NCI-H2171 (cell line): ENCODE measurements at regions not wholly inside any gene's neighbourhood (a gene's known extent, or its start where the extent isn't known, plus 50 kb on each side); places are given as distances from the start of the nearest gene placed in this dataset.
A peak's percentile ranks its signal among the peaks of the same experiment; 100 is the strongest.

Experiments
- DNase-seq: peaks from one replicate; lab custom pipeline; 2025; lab: John Stamatoyannopoulos, UW

DNA sequence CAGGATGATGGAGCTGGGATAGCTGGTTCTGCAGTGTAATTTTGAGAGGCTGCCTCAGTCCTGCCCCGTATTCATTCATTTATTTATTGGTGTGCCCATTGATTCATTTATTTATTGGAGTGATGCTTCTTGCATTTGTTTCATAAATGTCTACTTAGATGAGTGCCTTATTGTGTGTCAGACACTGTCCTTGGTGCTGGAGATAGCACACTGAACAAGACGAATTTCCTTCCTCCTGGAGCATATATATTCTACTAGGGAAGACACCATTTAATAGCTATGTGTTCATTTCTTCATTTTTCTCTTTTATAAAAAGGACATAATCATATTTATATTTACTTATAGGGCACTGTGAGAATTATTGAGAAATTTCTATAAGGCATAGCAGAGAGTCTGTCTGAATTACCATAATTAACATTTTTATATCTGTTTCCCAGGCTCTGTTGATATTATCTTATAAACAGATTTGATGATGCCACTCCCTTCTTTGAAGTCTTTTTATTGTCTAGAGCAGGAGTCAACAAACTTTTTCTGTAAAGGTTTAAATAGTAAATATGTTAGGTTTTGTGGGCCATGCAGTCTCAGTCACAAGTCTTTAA lies 433.9 kb upstream of the ZNF608 start:
- DNase-seq, result no peak

GRCh38 chr5:125181159-125181558 lies 434.7 kb upstream of the ZNF608 start:
- no peak for DNase-seq

- no peak for DNase-seq
These were observed 435.5 kb upstream of the ZNF608 start for GRCh38 chr5:125181955-125182354.

GRCh38 chr5:125185740-125186139 lies 439.3 kb upstream of the ZNF608 start:
- DNase-seq, result no peak

- peak; percentile 46 for DNase-seq
These were observed 440.5 kb upstream of the ZNF608 start for GRCh38 chr5:125186911-125187375.

GRCh38 chr5:125189531-125189941 lies 443.1 kb upstream of the ZNF608 start:
- no peak for DNase-seq

GRCh38 chr5:125190232-125191087 lies 444.0 kb upstream of the ZNF608 start:
- DNase-seq, result no peak

DNA sequence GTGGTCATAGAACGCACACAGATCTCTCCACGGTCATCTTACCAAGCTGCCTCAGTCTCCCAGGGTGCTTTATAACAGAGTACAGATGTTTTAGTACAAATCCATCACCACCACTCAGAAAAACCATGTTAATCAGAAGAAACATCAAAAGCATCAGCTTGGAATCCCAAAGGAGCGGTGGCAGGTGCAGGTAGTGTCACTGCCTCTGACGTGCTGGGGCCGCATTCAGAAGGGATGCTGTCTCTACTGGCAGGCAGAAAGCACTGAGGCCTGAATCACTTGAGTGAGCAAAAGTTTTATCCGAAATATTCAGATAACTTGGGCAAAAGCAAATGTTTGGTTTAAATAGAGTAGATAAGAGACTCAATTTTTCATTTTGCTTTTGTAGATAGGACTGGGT lies 448.4 kb upstream of the ZNF608 start:
- DNase-seq, result no peak

GRCh38 chr5:125196481-125197111 lies 450.2 kb upstream of the ZNF608 start:
- DNase-seq, result no peak

DNA sequence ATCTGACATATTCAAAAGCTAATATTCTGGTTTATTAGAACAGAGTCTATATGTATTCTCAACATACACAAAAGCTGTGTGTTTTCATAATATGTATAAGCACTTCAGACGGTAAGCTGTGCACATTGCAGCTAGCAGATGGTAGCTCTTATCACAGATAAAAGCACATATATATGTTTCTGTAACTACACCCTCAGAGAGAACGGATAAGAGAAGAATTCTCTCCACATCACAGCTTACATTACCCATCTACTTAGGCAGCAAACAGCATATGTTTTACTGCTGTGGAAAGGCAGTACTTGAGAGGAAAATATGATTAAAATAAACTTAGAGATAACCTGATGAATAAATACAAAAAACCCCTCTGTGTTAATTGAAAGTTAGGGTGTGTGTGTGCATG lies 450.9 kb upstream of the ZNF608 start:
- DNase-seq, result no peak

DNA sequence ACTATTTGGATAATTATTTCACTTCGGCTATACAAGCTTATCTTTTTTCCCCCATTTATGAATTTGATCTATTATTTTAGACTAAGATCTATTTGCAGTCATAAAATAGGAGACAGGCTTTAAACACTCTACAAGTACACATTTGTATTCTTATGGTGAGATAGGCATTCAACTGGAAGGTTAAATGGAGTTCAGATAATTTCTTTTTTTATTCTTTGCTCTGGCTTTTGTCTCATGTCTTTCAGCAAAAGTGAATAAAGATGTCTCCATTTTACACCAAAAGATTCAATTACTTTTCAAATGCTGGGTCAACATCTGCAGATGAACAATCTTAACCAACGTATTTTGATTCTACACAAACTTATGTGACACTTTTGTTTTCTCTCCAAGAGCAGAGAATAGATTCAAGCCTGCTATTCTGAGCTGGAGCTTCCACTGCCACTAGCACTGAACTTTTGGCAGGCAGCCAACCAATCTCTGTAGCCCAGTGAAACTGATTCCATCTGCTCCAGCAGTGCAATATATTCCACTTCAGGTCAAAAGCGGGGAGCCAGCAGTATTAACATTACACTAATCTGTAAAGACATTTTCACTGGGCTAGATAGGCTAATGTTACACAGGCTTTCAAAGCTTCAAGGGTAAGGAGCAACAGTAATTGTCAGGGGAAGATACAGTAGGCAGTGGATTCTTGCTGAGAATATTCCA lies 452.0 kb upstream of the ZNF608 start:
- DNase-seq, result peak; percentile 80

DNA sequence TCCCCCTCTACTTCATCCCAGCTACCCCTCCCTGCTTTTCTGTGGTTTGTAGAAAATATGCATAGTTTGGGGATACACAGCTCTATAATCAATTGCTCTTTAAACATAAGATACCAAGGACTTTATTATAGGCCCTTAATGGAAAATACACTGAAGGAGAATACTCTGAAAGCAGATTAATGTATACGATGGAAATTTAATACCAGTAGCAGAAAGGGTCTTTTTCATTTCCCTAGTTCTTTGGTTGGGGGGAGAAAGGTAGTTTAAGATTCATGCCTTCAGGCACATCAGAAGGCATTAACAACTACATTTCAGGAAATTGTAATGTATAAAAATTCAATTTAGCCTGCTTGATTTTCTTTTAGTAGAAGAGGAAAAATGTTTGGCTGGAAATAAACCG lies 452.9 kb upstream of the ZNF608 start:
- DNase-seq, result no peak

GRCh38 chr5:125199968-125200865 lies 453.8 kb upstream of the ZNF608 start:
- DNase-seq, result peak; percentile 18

GRCh38 chr5:125200866-125201373 lies 454.5 kb upstream of the ZNF608 start:
- no peak for DNase-seq

DNA sequence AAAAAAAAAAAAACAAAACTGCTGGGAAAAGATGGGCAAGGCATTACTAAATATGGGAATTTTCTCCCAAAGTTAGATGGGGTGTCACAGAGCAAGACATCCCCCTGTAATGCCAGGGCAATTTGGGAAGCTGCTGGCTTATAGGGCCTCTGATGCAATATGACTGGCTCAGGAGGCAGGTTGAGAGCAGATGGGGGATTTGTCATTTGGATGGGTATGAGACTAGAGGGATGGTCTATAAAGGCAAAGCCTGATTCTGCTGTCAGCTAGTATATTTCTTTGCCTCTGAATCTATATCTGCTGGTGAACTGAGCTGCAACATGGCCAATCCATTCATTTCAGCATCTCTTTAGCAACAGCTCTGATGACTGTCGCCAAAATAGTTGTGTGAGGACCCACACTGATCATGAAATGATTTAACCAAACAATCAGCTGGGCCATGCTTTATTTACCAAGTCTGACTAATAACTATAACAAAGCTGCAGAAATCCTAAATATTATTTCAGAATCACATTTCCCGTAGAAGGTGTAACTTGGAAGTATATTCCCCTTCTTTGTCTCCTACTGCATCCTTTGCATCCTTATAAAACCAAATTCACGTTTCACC lies 455.1 kb upstream of the ZNF608 start:
- peak; percentile 3 for DNase-seq

GRCh38 chr5:125202353-125202752 lies 455.9 kb upstream of the ZNF608 start:
- no peak for DNase-seq

- no peak for DNase-seq
These were observed 456.5 kb upstream of the ZNF608 start for GRCh38 chr5:125202871-125203438.

GRCh38 chr5:125203912-125204311 lies 457.5 kb upstream of the ZNF608 start:
- DNase-seq, result no peak

DNA sequence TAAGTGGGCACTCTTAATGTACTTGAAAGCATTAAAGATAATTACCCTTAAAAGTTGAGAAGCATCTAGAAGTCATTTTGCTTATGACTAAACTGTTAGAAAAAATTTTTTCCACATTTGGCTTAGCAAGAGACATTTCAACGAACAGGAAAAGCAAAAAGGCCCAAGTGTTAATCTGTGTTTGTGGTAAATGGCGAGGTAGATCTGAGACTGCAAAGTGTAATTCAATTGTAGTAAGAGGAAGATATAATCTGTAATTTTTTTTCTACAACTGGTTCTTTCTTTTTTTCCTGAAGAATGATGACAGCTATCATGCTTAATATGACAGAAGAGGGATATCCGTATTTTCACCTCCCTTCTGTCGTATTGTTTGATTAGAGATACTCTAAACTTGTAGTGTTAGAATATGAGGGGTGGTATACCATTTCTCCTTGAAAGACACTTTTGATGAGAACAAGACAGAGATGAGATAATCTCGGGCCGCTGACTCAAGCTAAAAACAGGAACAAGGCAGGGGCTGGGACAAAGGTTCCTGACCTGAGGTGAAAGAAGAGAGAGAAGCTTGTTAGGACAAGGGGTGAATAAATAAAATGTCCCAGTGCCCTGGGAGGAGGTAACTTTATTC lies 459.3 kb upstream of the ZNF608 start:
- no peak for DNase-seq

- DNase-seq, result no peak
These were observed 461.4 kb upstream of the ZNF608 start for GRCh38 chr5:125207856-125208255.
